Endothelial cell of umbilical vein (primary cell): ENCODE measurements at regions not wholly inside any gene's neighbourhood (a gene's known extent, or its start where the extent isn't known, plus 50 kb on each side); places are given as distances from the start of the nearest gene placed in this dataset.

Experiments
- BruUV-seq: library from RNA; stranded (reverse); fragments of 400-500 nt; replicated peaks from 2 replicates; lab custom pipeline; 2021; lab: Mats Ljungman, UMichigan
- CTCF ChIA-PET: fragments of 300-600, 350-600 bp; sonication (Branson Sonifier 250); formaldehyde crosslinking; loops from one replicate; lab custom pipeline; 2021; ENCODE audit warnings: antibody characterized with exemption, inconsistent platforms; lab: Charles Lee
- POLR2A ChIA-PET: fragments of 300-600, 350-600 bp; sonication (Branson Sonifier 250); formaldehyde crosslinking; loops from one replicate; lab custom pipeline; 2021; ENCODE audit warnings: antibody characterized with exemption, inconsistent platforms; lab: Charles Lee
- DNase-seq: peaks from one replicate; pipeline ENCODE4 v3.0.0-alpha.2; 2011; ENCODE audit warnings: low read depth, low spot score
- FAIRE-seq: peaks from 2 replicates; lab custom pipeline; 2011; peaks lifted over from hg19 to GRCh38; lab: Jason Lieb, UNC
- H2AFZ ChIP-seq: 2 replicates; pipeline ENCODE4 v1.6.0; 2012; ENCODE audit warnings: low read depth, low read length, control low read depth, inconsistent platforms
- H3K27ac ChIP-seq: 2 replicates; pipeline ENCODE4 v1.5.1; 2011; ENCODE audit warnings: low read depth, mild to moderate bottlenecking, control low read depth, low read length, moderate library complexity; ENCODE audit not compliant: insufficient read depth
- H3K27me3 ChIP-seq, 2 experiments: 2 replicates each; pipeline versions ENCODE4 v1.6.0 to v1.6.1; 2011; ENCODE audit warnings: low read length in 2 of 2, mixed read lengths in 1 of 2; ENCODE audit not compliant: control insufficient read depth in 2 of 2, insufficient read depth in 2 of 2
- H3K36me3 ChIP-seq, 2 experiments: 2 replicates in 1 of 2; 3 replicates in 1 of 2; pipeline ENCODE4 v1.5.1; 2011; ENCODE audit warnings: low read length in 2 of 2, mild to moderate bottlenecking in 1 of 2, moderate library complexity in 1 of 2; ENCODE audit not compliant: control insufficient read depth in 2 of 2, insufficient read depth in 2 of 2; ENCODE audit errors: extremely low read depth in 1 of 2
- H3K4me1 ChIP-seq: 3 replicates; pipeline ENCODE4 v1.5.1; 2011; ENCODE audit warnings: mild to moderate bottlenecking, low read length; ENCODE audit not compliant: control insufficient read depth, insufficient read depth; ENCODE audit errors: extremely low read depth
- H3K4me2 ChIP-seq: 2 replicates; pipeline ENCODE4 v1.6.1; 2011; ENCODE audit warnings: low read length, control low read depth, mixed read lengths; ENCODE audit not compliant: insufficient read depth
- H3K4me3 ChIP-seq, 3 experiments: fragments of 200-600 bp in 1 of 3; sonication (generic), shearing (Covaris generic) in 1 of 3; replicated peaks in 1 of 3; 2 replicates each; pipeline ENCODE4 v1.5.1; 2011 to 2016; ENCODE audit warnings: control low read depth in 3 of 3, low read length in 3 of 3, mild to moderate bottlenecking in 2 of 3, inconsistent platforms in 1 of 3, low read depth in 1 of 3, moderate library complexity in 1 of 3; ENCODE audit not compliant: insufficient read depth in 1 of 3
- H3K79me2 ChIP-seq: 2 replicates; pipeline ENCODE4 v1.6.0; 2012; ENCODE audit warnings: low read length, inconsistent platforms; ENCODE audit not compliant: control insufficient read depth, insufficient read depth
- H3K9ac ChIP-seq: replicated peaks from 2 replicates; pipeline ENCODE3; 2011; ENCODE audit warnings: low read length, control low read depth; ENCODE audit not compliant: insufficient read depth; ENCODE audit errors: extremely low read depth
- H3K9me1 ChIP-seq: replicated peaks from 3 replicates; pipeline ENCODE4 v1.6.0; 2011; ENCODE audit warnings: mild to moderate bottlenecking, low read length; ENCODE audit not compliant: control insufficient read depth, insufficient read depth; ENCODE audit errors: extremely low read depth
- H3K9me3 ChIP-seq: replicated peaks from 2 replicates; pipeline ENCODE4 v1.5.1; 2012; ENCODE audit warnings: low read length, inconsistent platforms; ENCODE audit not compliant: control insufficient read depth, insufficient read depth
- H4K20me1 ChIP-seq: replicated peaks from 2 replicates; pipeline ENCODE3; 2011; ENCODE audit warnings: mild to moderate bottlenecking, low read length; ENCODE audit not compliant: control insufficient read depth, insufficient read depth; ENCODE audit errors: extremely low read depth
- EZH2 ChIP-seq: IDR thresholded peaks from 2 replicates; pipeline ENCODE4 v1.6.1; 2012; ENCODE audit warnings: borderline replicate concordance, low read depth, mild to moderate bottlenecking, moderate library complexity, low read length, inconsistent platforms; ENCODE audit not compliant: severe bottlenecking
- FOS ChIP-seq: IDR thresholded peaks from 2 replicates; pipeline ENCODE4 v1.6.1; 2011; ENCODE audit warnings: mild to moderate bottlenecking, low read length, moderate library complexity, borderline replicate concordance; ENCODE audit not compliant: insufficient read depth
- GATA2 ChIP-seq: IDR thresholded peaks from 2 replicates; pipeline ENCODE4 v1.7.0; 2011; ENCODE audit warnings: low read depth, mild to moderate bottlenecking, moderate library complexity, mixed read lengths, low read length; ENCODE audit not compliant: insufficient read length, insufficient read depth
- MYC ChIP-seq: IDR thresholded peaks from one replicate; pipeline ENCODE4 v1.6.1; 2011; ENCODE audit warnings: mild to moderate bottlenecking, low read depth, low read length
- POLR2A ChIP-seq: IDR thresholded peaks from 2 replicates; pipeline ENCODE4 v1.6.1; 2012; ENCODE audit warnings: low read depth, mild to moderate bottlenecking, control low read depth, low read length
- POLR2AphosphoS5 ChIP-seq: IDR thresholded peaks from 2 replicates; pipeline ENCODE4 v1.6.1; 2012; ENCODE audit warnings: low read depth, mild to moderate bottlenecking, control low read depth, low read length, moderate library complexity; ENCODE audit not compliant: insufficient read depth
- dilution Hi-C: fragments of 300-500 bp; cut with MboI; formaldehyde crosslinking; loops from one replicate; pipeline ENCODE4 v1.15.0; 2019; ENCODE audit warnings: low sequenced_read_pairs; ENCODE audit not compliant: extremely low pct_ligation_motif_present
- intact Hi-C: fragments of 100-400 bp; cut with micrococcal nuclease; formaldehyde crosslinking; loops from one replicate; pipeline ENCODE4 v1.10.0; 2022
- TF ChIP-seq, protein P1 (sequence below), 2 donors: IDR thresholded peaks; 1 replicate in 1 of 2; 2 replicates in 1 of 2; pipeline ENCODE4 v1.5.1; 2011; ENCODE audit warnings: low read length in 2 of 2, mild to moderate bottlenecking in 2 of 2, moderate library complexity in 2 of 2, control low read depth in 1 of 2, inconsistent platforms in 1 of 2, low read depth in 1 of 2; ENCODE audit not compliant: insufficient read depth in 1 of 2; ENCODE audit errors: extremely low read depth in 1 of 2
- TF ChIP-seq, protein P2 (sequence below): IDR thresholded peaks from 2 replicates; pipeline ENCODE4 v1.6.1; 2011; ENCODE audit not compliant: insufficient read depth, insufficient read length

DNA sequence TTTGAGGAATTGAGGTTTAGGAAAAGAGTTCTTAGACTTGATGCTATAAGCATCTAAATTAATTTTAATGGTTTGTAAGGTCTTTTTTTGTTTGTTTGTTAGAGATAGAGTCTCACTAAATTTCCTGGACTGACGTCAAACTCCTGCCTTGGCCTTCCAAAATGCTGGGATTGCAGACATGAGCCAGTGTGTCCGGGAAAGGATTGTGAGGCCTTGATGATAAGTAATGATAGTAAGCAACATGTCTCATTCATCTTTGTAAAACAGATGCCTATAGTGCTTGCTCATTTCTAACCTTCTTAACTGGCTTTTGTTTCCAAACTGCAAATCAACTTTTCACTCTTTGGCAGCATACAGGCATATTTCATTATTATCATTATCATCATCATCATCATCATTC lies 176.0 kb upstream of the KCND2 start:
- Histone ChIP-seq H3K27ac (no peak overlapping the region), H3K4me1 (no peaks in the 10 kb centered on the region), H2AFZ (no peak overlapping the region), H3K27me3 (no peaks in the 10 kb centered on the region), H4K20me1 (no peaks in the 10 kb centered on the region), H3K36me3 (no peaks in the 10 kb centered on the region), H3K9ac (no peak overlapping the region), H3K4me2 (no peak overlapping the region), H3K9me3 (no peaks in the 10 kb centered on the region), H3K79me2 (no peaks in the 10 kb centered on the region), H3K4me3 (no peak overlapping the region), H3K9me1 (no peaks in the 10 kb centered on the region)
- BruUV-seq, result no TSS peak
- CTCF ChIA-PET, result no interaction called here
- DNase-seq (no peak), FAIRE-seq (no peak)
- no peak for TF ChIP-seq GATA2
- TF ChIP-seq, protein P1, sequence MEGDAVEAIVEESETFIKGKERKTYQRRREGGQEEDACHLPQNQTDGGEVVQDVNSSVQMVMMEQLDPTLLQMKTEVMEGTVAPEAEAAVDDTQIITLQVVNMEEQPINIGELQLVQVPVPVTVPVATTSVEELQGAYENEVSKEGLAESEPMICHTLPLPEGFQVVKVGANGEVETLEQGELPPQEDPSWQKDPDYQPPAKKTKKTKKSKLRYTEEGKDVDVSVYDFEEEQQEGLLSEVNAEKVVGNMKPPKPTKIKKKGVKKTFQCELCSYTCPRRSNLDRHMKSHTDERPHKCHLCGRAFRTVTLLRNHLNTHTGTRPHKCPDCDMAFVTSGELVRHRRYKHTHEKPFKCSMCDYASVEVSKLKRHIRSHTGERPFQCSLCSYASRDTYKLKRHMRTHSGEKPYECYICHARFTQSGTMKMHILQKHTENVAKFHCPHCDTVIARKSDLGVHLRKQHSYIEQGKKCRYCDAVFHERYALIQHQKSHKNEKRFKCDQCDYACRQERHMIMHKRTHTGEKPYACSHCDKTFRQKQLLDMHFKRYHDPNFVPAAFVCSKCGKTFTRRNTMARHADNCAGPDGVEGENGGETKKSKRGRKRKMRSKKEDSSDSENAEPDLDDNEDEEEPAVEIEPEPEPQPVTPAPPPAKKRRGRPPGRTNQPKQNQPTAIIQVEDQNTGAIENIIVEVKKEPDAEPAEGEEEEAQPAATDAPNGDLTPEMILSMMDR (IDR thresholded peaks at IDR 0.05; ENCODE audit: extremely low read depth in 1 of 2, insufficient read depth in 1 of 2, low read depth in 1 of 2, low read length in 2 of 2), result no peak
- POLR2A ChIA-PET, result no interaction called here
- dilution Hi-C loops (no loop called here), intact Hi-C loops (no loop called here)

DNA sequence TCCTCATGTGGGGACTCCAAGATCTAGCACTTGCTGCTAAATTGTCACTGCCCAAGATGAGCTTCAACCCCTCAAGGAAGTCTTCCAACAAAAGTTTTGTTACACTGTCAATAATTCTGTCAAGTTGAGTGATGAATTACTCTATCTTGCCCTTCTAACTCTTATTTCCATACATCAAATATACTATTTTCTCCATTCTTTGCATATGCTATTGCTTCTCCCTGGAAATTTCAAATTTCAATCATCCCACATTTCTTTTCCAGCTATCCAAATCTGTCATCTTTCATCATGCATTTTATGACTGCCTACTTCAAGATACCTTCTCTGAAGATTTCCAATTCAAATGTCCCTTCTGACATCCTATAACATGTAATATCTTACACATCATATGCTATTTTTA lies 175.2 kb upstream of the KCND2 start:
- no peak for TF ChIP-seq GATA2
- TF ChIP-seq POLR2AphosphoS5, result no peak
- TF ChIP-seq MYC, result no peak
- TF ChIP-seq, protein P2, sequence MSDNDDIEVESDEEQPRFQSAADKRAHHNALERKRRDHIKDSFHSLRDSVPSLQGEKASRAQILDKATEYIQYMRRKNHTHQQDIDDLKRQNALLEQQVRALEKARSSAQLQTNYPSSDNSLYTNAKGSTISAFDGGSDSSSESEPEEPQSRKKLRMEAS, result no peak
- TF ChIP-seq EZH2, result no peak
- no peak for TF ChIP-seq FOS
- no peak for TF ChIP-seq POLR2A
- no peaks in the 10 kb centered on the region for H3K9me1 ChIP-seq
- H3K79me2 ChIP-seq, result no peaks in the 10 kb centered on the region
- H4K20me1 ChIP-seq, result no peaks in the 10 kb centered on the region
- no peak for FAIRE-seq
- intact Hi-C loops, result no loop called here
- POLR2A ChIA-PET, result no interaction called here
- no peaks in the 10 kb centered on the region for H3K36me3 ChIP-seq
- no peak for DNase-seq
- H3K9me3 ChIP-seq, result no peaks in the 10 kb centered on the region
- no peak overlapping the region for H3K9ac ChIP-seq
- no peak overlapping the region for H3K4me2 ChIP-seq
- H2AFZ ChIP-seq, result no peak overlapping the region
- no TSS peak for BruUV-seq
- H3K4me3 ChIP-seq, result no peak overlapping the region
- H3K4me1 ChIP-seq, result no peaks in the 10 kb centered on the region
- no peaks in the 10 kb centered on the region for H3K27me3 ChIP-seq
- CTCF ChIA-PET, result no interaction called here
- H3K27ac ChIP-seq, result no peak overlapping the region
- dilution Hi-C loops, result no loop called here
